Mesenchymal stem cell (in vitro differentiated cells and primary cell): ENCODE measurements at regions not wholly inside any gene's neighbourhood (a gene's known extent, or its start where the extent isn't known, plus 50 kb on each side); places are given as distances from the start of the nearest gene placed in this dataset.
A peak's percentile ranks its signal among the peaks of the same experiment; 100 is the strongest.

Source experiments
- DNase-seq: peaks from one replicate; pipeline ENCODE4 v3.0.0-alpha.2; 2013
- H2AFZ ChIP-seq: one replicate; pipeline ENCODE4 v1.6.1; 2013; ENCODE audit warnings: low read depth, mild to moderate bottlenecking, control low read depth, inconsistent platforms, low read length, moderate library complexity
- H2AK5ac ChIP-seq: 2 replicates; pipeline ENCODE4 v1.6.1; 2013; ENCODE audit warnings: low read length, moderate library complexity, mild to moderate bottlenecking, inconsistent platforms; ENCODE audit not compliant: severe bottlenecking
- H2BK120ac ChIP-seq: one replicate; pipeline ENCODE4 v1.6.1; 2013; ENCODE audit warnings: low read depth, mild to moderate bottlenecking, inconsistent platforms, low read length, moderate library complexity
- H2BK12ac ChIP-seq, 2 experiments: one replicate each; pipeline ENCODE4 v1.6.1; 2013; ENCODE audit warnings: inconsistent platforms in 2 of 2, low read length in 2 of 2, mild to moderate bottlenecking in 2 of 2, moderate library complexity in 2 of 2, control low read depth in 1 of 2
- H2BK15ac ChIP-seq: one replicate; pipeline ENCODE4 v1.6.1; 2013; ENCODE audit warnings: mild to moderate bottlenecking, low read depth, inconsistent platforms; ENCODE audit not compliant: poor library complexity, severe bottlenecking
- H2BK5ac ChIP-seq: 2 replicates; pipeline ENCODE4 v1.6.1; 2013; ENCODE audit warnings: low read depth, mild to moderate bottlenecking, low read length, control low read depth, inconsistent platforms; ENCODE audit not compliant: poor library complexity, severe bottlenecking
- H3K14ac ChIP-seq, 2 experiments: one replicate each; pipeline ENCODE4 v1.6.1; 2013; ENCODE audit warnings: inconsistent platforms in 2 of 2, low read length in 2 of 2, control low read depth in 1 of 2, mild to moderate bottlenecking in 1 of 2, moderate library complexity in 1 of 2
- H3K18ac ChIP-seq, 2 experiments: one replicate each; pipeline ENCODE4 v1.6.1; 2013; ENCODE audit warnings: inconsistent platforms in 2 of 2, low read length in 2 of 2, control low read depth in 1 of 2, low read depth in 1 of 2, mild to moderate bottlenecking in 1 of 2
- H3K23ac ChIP-seq, 2 experiments: one replicate each; pipeline ENCODE4 v1.6.1; 2013; ENCODE audit warnings: inconsistent platforms in 2 of 2, low read length in 2 of 2, mild to moderate bottlenecking in 2 of 2, moderate library complexity in 2 of 2, control low read depth in 1 of 2
- H3K27ac ChIP-seq: 2 replicates; pipeline ENCODE4 v1.5.1; 2013; ENCODE audit warnings: mild to moderate bottlenecking, moderate library complexity, low read length, control low read depth, inconsistent platforms; ENCODE audit not compliant: poor library complexity, severe bottlenecking
- H3K27me3 ChIP-seq, 2 experiments: 2 replicates each; pipeline versions ENCODE4 v1.6.1 to v1.7.0; 2013; ENCODE audit warnings: low read length in 2 of 2, mild to moderate bottlenecking in 2 of 2, moderate library complexity in 2 of 2, control low read depth in 1 of 2, inconsistent platforms in 1 of 2; ENCODE audit not compliant: control insufficient read depth in 1 of 2, insufficient read depth in 1 of 2
- H3K36me3 ChIP-seq, 2 experiments: 2 replicates each; pipeline versions ENCODE4 v1.6.1 to v1.7.0; 2013; ENCODE audit warnings: low read length in 2 of 2, control low read depth in 1 of 2, inconsistent platforms in 1 of 2, low read depth in 1 of 2, mild to moderate bottlenecking in 1 of 2; ENCODE audit not compliant: insufficient read depth in 2 of 2, control insufficient read depth in 1 of 2
- H3K4ac ChIP-seq, 2 experiments: one replicate each; pipeline ENCODE4 v1.6.1; 2013; ENCODE audit warnings: inconsistent platforms in 2 of 2, low read length in 2 of 2, mild to moderate bottlenecking in 2 of 2, moderate library complexity in 2 of 2, control low read depth in 1 of 2, low read depth in 1 of 2
- H3K4me1 ChIP-seq: 2 replicates; pipeline ENCODE4 v1.6.1; 2013; ENCODE audit warnings: low read depth, low read length, control low read depth; ENCODE audit not compliant: control insufficient read depth, insufficient read depth
- H3K4me2 ChIP-seq: 2 replicates; pipeline ENCODE4 v1.6.1; 2013; ENCODE audit warnings: low read length, mild to moderate bottlenecking, inconsistent platforms; ENCODE audit not compliant: poor library complexity, severe bottlenecking
- H3K4me3 ChIP-seq, 2 experiments: 2 replicates each; pipeline versions ENCODE4 v1.5.1 to v1.7.0; 2013; ENCODE audit warnings: low read length in 2 of 2, mild to moderate bottlenecking in 2 of 2, control low read depth in 1 of 2, low read depth in 1 of 2; ENCODE audit not compliant: insufficient read depth in 1 of 2
- H3K79me1 ChIP-seq: replicated peaks from 2 replicates; pipeline ENCODE4 v1.6.1; 2013; ENCODE audit warnings: mild to moderate bottlenecking, control low read depth, low read length, inconsistent platforms; ENCODE audit not compliant: poor library complexity, severe bottlenecking
- H3K9ac ChIP-seq: 2 replicates; pipeline ENCODE4 v1.7.0; 2013; ENCODE audit warnings: mild to moderate bottlenecking, low read length, moderate library complexity
- H3K9me3 ChIP-seq: 2 replicates; pipeline ENCODE4 v1.7.0; 2013; ENCODE audit warnings: mild to moderate bottlenecking, low read length; ENCODE audit not compliant: control insufficient read depth
- H4K8ac ChIP-seq: one replicate; pipeline ENCODE4 v1.6.1; 2013; ENCODE audit warnings: inconsistent platforms, mild to moderate bottlenecking, low read length, moderate library complexity
- H4K91ac ChIP-seq: one replicate; pipeline ENCODE4 v1.6.1; 2013; ENCODE audit warnings: mild to moderate bottlenecking, low read length, inconsistent platforms
- WGBS: methylation state at CpG from one replicate; pipeline ENCODE4 v1.1.7; 2013; ENCODE audit warnings: mixed read lengths; 5-methylcytosine and 5-hydroxymethylcytosine counted together

DNA sequence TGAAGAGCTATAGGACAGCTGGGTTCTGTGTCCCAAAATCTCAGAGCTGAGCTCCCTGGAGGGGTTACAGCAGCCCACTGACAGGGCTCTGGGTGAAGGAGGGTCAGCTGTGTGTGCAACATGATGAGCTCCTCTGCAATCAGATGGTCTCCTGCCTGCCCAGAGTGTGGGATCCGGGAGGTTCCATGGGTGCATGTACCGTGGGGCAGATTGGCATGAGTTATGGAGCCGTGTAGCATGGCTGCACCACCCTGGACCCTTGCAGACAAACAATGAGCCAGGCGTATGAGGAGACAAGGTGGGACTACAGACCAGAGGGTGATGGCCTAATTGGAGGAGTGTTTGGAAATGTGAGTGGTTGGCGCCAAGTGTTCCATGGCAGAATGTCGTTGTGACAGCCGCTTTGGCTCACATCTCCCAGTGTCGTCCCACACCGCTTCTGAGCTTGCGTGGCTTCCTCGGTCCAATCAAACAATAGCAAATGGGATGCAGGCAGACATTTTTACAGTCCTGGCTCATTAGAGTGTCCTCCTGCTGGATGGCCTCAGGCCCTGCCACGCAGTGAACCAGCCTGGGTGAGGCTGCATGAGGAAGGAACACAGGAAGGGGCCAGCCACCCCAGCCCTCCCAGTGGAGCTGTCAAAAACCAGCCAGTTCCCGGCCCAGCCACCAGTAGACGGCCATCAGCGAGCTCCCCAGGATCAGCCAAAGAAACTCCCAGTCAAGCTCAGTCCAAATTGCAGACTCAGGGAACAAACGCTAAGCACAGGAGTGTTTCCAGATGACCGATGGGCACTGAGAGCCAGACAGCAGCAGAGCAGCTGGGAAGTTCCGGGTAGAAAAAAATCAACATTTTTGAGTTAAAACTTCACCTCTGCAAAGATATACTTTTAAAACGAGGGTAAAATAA is 1066.9 kb downstream of the BRD1 start:
- H3K27me3 ChIP-seq, result no peaks in the 10 kb centered on the region
- H3K9ac ChIP-seq, result no peak overlapping the region
- H2AK5ac ChIP-seq, result no peak overlapping the region
- no peak overlapping the region for H2BK15ac ChIP-seq
- H4K91ac ChIP-seq, result no peak overlapping the region
- no peak overlapping the region for H2AFZ ChIP-seq
- H3K9me3 ChIP-seq, result peaks cover 7% of the 10 kb centered on the region
- no peaks in the 10 kb centered on the region for H3K36me3 ChIP-seq
- H3K4me3 ChIP-seq, result no peak overlapping the region
- no peak overlapping the region for H3K23ac ChIP-seq
- no peak overlapping the region for H3K27ac ChIP-seq
- no peak overlapping the region for H3K4me2 ChIP-seq
- WGBS, result 83% methylated on average over 18 of the region's 19 CpGs
- no peak for DNase-seq
- H3K4ac ChIP-seq, result no peak overlapping the region
- no peak overlapping the region for H2BK12ac ChIP-seq
- no peak overlapping the region for H2BK5ac ChIP-seq
- H3K18ac ChIP-seq, result no peak overlapping the region
- no peaks in the 10 kb centered on the region for H3K79me1 ChIP-seq
- H2BK120ac ChIP-seq, result no peak overlapping the region
- H3K14ac ChIP-seq, result no peak overlapping the region
- no peaks in the 10 kb centered on the region for H3K4me1 ChIP-seq
- no peak overlapping the region for H4K8ac ChIP-seq

DNA sequence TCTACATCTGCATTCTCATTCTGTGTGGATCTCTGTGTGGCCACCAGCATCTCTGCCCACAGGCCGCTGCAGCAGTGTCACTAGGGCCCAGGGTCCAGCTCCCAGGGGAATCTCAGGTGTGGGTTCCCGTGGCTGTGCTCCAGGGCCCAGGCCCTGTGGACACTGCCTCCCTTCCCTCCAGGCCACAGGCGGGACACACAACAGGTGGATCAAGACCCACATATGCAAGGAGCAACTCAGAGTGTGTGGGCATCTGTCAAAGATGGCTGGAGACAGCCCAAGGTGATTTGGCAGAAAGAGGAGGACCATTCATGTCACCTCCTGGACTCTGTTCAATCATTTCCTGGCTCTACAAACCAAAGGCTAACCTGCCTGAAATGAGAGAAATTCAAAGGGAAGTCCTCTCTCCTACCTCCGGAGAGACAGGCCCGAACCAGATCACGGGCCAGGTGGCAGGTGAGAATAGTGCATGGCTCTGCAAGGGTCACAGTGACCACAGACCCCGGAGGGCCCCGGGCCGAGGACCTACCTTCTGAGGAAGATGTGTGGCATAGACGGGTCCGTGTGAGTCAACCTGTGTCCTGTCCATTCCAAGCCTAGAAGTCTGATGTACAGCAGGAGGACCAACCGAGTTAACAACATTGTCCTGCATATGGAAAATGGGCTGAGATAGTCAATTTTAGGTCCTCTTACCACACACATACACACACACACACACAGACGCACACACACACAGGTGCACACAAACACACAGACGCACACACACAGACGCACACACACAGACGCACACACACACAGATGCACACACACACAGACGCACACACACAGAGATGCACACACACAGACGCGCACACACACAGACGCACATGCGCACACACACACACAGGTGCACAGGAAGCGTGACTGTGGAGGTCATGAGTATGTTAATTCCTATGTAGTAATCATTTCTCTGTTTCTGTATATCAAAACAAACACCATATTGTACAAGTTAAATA is 1068.5 kb downstream of the BRD1 start:
- Histone ChIP-seq H3K14ac (no peak overlapping the region), H2BK120ac (no peak overlapping the region), H3K9ac (no peak overlapping the region), H3K36me3 (no peaks in the 10 kb centered on the region), H3K4ac (no peak overlapping the region), H3K79me1 (no peaks in the 10 kb centered on the region), H3K27ac (no peak overlapping the region), H3K27me3 (no peaks in the 10 kb centered on the region), H4K8ac (no peak overlapping the region), H2BK12ac (no peak overlapping the region), H3K4me1 (peaks cover 1% of the 10 kb centered on the region), H2BK15ac (no peak overlapping the region), H2BK5ac (no peak overlapping the region), H2AK5ac (no peak overlapping the region), H3K23ac (no peak overlapping the region), H2AFZ (no peak overlapping the region), H3K9me3 (peaks cover 7% of the 10 kb centered on the region), H4K91ac (peak overlapping the region; percentile 58), H3K18ac (no peak overlapping the region), H3K4me3 (peak overlapping the region in 1 of 2 experiments; percentile 28), H3K4me2 (no peak overlapping the region)
- 82% methylated on average over 15 of the region's 22 CpGs for WGBS
- DNase-seq, result no peak

DNA sequence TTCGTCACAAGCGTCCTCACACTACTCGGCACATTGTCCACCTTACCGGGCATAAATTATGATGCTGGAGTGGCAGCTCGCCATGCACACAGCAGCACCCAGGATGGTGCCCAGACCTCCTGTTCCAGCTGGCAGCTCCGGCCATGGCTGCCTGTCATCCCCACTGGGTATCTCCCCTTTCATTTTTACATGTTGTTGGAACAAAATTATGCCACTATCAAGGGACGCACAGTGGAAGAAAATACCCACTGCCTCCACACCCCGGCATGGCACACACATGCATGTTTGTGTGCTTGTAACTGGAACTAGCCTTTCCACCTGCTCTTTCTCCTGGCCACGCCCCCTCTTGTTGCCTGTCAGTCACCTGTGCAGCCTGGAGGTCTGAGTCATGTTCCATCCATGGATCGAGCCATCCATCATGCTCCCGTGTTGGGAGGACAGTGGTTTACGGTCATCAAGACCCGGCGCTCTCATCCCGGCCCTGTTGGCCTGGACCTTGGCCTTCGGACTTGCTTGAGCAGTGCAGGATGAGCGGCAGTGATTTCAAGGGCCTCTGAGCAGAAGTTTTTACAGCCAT is 1069.6 kb downstream of the BRD1 start:
- H2AFZ ChIP-seq, result no peak overlapping the region
- H3K9me3 ChIP-seq, result peaks cover 7% of the 10 kb centered on the region
- no peak overlapping the region for H4K8ac ChIP-seq
- H3K27me3 ChIP-seq, result no peaks in the 10 kb centered on the region
- no peak overlapping the region for H2AK5ac ChIP-seq
- no peak overlapping the region for H2BK12ac ChIP-seq
- no peak overlapping the region for H3K9ac ChIP-seq
- DNase-seq, result no peak
- no peak overlapping the region for H3K14ac ChIP-seq
- H4K91ac ChIP-seq, result no peak overlapping the region
- no peaks in the 10 kb centered on the region for H3K79me1 ChIP-seq
- H3K4me2 ChIP-seq, result no peak overlapping the region
- no peak overlapping the region for H2BK15ac ChIP-seq
- H2BK5ac ChIP-seq, result no peak overlapping the region
- H3K18ac ChIP-seq, result no peak overlapping the region
- peaks cover 2% of the 10 kb centered on the region for H3K4me1 ChIP-seq
- H3K36me3 ChIP-seq, result no peaks in the 10 kb centered on the region
- no peak overlapping the region for H3K4me3 ChIP-seq
- 82% methylated on average over 17 of the region's 17 CpGs for WGBS
- no peak overlapping the region for H2BK120ac ChIP-seq
- H3K23ac ChIP-seq, result no peak overlapping the region
- H3K4ac ChIP-seq, result no peak overlapping the region
- H3K27ac ChIP-seq, result no peak overlapping the region
